ENCODE measurements at regions not wholly inside any gene's neighbourhood (a gene's known extent, or its start where the extent isn't known, plus 50 kb on each side); places are given as distances from the start of the nearest gene placed in this dataset.

DNA sequence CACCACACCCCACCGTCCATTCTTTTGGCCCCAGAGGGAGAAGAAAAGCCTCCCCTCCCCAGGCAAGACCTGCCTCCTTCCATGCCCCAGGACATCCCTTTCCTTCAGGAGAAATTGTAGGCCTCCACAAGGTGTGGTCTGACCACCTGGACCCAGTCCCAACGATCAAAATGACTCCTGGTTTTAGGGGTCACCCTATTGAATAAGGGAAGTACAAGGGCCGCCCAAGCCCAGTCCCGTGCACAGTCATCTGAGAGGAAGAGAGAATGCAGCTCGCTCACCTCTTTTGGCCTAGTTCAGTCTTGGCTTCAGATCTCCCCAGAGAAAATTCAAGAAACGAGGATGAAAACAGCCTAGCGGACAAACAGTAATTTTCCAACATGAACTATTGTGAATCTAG lies 249.1 kb downstream of the UACA start:
- Histone ChIP-seq H3F3A (ENCODE audit: insufficient read depth, low read length, poor library complexity, severe bottlenecking) (no peaks in the 10 kb centered on the region), H3K36me3 (ENCODE audit: insufficient read depth, low read length) (no peaks in the 10 kb centered on the region), H3K4me2 (ENCODE audit: low read length) (no peak overlapping the region), H2AFZ (ENCODE audit: low read depth, low read length) (no peak overlapping the region), H3K9ac (ENCODE audit: low read length) (no peak overlapping the region), H4K20me1 (ENCODE audit: insufficient read depth) (no peaks in the 10 kb centered on the region), H3K27ac (ENCODE audit: low read length) (no peak overlapping the region), H3K79me2 (replicated peaks; ENCODE audit: insufficient read depth, low read length) (no peaks in the 10 kb centered on the region), H3K4me3 (ENCODE audit: low read length) (no peak overlapping the region), H3K9me2 (ENCODE audit: insufficient read depth, low read length) (no peaks in the 10 kb centered on the region), H3K27me3 (ENCODE audit: insufficient read depth, low read depth, low read length) (no peaks in the 10 kb centered on the region), H3K9me3 (ENCODE audit: low read length) (peaks cover 7% of the 10 kb centered on the region)
- TF ChIP-seq TAF1 (IDR thresholded peaks at IDR 0.05; ENCODE audit: low read depth) (no peak), POLR2AphosphoS5 (IDR thresholded peaks at IDR 0.05) (no peak), EZH2 (IDR thresholded peaks at IDR 0.05; ENCODE audit: borderline replicate concordance, insufficient read depth, low read length, poor library complexity, severe bottlenecking) (no peak), SMC3 (conservative IDR thresholded peaks at IDR 0.05; ENCODE audit: poor library complexity) (no peak), RAD21 (conservative IDR thresholded peaks at IDR 0.05) (no peak), MXI1 (conservative IDR thresholded peaks at IDR 0.05; ENCODE audit: poor library complexity, severe bottlenecking) (no peak), CTCF (IDR thresholded peaks at IDR 0.05; ENCODE audit: poor library complexity, severe bottlenecking) (no peak), EP300 (conservative IDR thresholded peaks at IDR 0.05; ENCODE audit: poor library complexity, severe bottlenecking) (no peak)
- TF ChIP-seq, protein P1, sequence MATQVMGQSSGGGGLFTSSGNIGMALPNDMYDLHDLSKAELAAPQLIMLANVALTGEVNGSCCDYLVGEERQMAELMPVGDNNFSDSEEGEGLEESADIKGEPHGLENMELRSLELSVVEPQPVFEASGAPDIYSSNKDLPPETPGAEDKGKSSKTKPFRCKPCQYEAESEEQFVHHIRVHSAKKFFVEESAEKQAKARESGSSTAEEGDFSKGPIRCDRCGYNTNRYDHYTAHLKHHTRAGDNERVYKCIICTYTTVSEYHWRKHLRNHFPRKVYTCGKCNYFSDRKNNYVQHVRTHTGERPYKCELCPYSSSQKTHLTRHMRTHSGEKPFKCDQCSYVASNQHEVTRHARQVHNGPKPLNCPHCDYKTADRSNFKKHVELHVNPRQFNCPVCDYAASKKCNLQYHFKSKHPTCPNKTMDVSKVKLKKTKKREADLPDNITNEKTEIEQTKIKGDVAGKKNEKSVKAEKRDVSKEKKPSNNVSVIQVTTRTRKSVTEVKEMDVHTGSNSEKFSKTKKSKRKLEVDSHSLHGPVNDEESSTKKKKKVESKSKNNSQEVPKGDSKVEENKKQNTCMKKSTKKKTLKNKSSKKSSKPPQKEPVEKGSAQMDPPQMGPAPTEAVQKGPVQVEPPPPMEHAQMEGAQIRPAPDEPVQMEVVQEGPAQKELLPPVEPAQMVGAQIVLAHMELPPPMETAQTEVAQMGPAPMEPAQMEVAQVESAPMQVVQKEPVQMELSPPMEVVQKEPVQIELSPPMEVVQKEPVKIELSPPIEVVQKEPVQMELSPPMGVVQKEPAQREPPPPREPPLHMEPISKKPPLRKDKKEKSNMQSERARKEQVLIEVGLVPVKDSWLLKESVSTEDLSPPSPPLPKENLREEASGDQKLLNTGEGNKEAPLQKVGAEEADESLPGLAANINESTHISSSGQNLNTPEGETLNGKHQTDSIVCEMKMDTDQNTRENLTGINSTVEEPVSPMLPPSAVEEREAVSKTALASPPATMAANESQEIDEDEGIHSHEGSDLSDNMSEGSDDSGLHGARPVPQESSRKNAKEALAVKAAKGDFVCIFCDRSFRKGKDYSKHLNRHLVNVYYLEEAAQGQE (IDR thresholded peaks at IDR 0.05; ENCODE audit: borderline replicate concordance) = no peak

DNA sequence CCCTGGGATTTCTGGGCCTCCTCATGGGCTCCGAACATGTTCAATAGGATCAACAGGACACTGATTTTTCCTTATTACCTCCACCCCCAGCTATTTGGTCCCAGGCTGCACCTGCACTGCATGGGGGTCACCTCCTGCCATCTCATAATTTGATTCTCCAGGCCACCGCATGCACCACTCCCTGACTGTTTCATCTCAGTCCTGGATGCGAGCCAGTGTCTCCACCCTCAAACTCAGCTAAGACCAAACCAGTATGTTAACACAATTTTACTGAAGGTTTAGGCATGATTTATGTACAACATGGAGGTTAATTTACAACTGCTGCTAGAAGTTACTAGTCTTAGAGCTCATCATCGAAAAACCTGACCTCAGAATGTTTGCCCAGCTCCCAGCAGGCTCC lies 249.5 kb downstream of the UACA start:
- H3F3A ChIP-seq (ENCODE audit: insufficient read depth, low read length, poor library complexity, severe bottlenecking) = no peaks in the 10 kb centered on the region
- H3K79me2 ChIP-seq (replicated peaks; ENCODE audit: insufficient read depth, low read length) = no peaks in the 10 kb centered on the region
- no peaks in the 10 kb centered on the region for H3K9me2 ChIP-seq (ENCODE audit: insufficient read depth, low read length)
- no peak overlapping the region for H3K4me3 ChIP-seq (ENCODE audit: low read length)
- no peak overlapping the region for H3K9ac ChIP-seq (ENCODE audit: low read length)
- no peak overlapping the region for H3K4me2 ChIP-seq (ENCODE audit: low read length)
- TF ChIP-seq EZH2 (IDR thresholded peaks at IDR 0.05; ENCODE audit: borderline replicate concordance, insufficient read depth, low read length, poor library complexity, severe bottlenecking) = no peak
- TF ChIP-seq, protein P1 (IDR thresholded peaks at IDR 0.05; ENCODE audit: borderline replicate concordance) = no peak
- no peak for TF ChIP-seq MXI1 (conservative IDR thresholded peaks at IDR 0.05; ENCODE audit: poor library complexity, severe bottlenecking)
- TF ChIP-seq CTCF (IDR thresholded peaks at IDR 0.05; ENCODE audit: poor library complexity, severe bottlenecking) = no peak
- TF ChIP-seq EP300 (conservative IDR thresholded peaks at IDR 0.05; ENCODE audit: poor library complexity, severe bottlenecking) = no peak
- TF ChIP-seq TAF1 (IDR thresholded peaks at IDR 0.05; ENCODE audit: low read depth) = no peak
- no peak for TF ChIP-seq RAD21 (conservative IDR thresholded peaks at IDR 0.05)
- no peak for TF ChIP-seq SMC3 (conservative IDR thresholded peaks at IDR 0.05; ENCODE audit: poor library complexity)
- no peak for TF ChIP-seq POLR2AphosphoS5 (IDR thresholded peaks at IDR 0.05)
- H3K9me3 ChIP-seq (ENCODE audit: low read length) = peaks cover 7% of the 10 kb centered on the region
- no peak overlapping the region for H3K27ac ChIP-seq (ENCODE audit: low read length)
- H3K27me3 ChIP-seq (ENCODE audit: insufficient read depth, low read depth, low read length) = no peaks in the 10 kb centered on the region
- no peaks in the 10 kb centered on the region for H3K36me3 ChIP-seq (ENCODE audit: insufficient read depth, low read length)
- H2AFZ ChIP-seq (ENCODE audit: low read depth, low read length) = no peak overlapping the region
- H4K20me1 ChIP-seq (ENCODE audit: insufficient read depth) = no peaks in the 10 kb centered on the region

Measured in neural cell (in vitro differentiated cells).